ENCODE measurements at regions not wholly inside any gene's neighbourhood (a gene's known extent, or its start where the extent isn't known, plus 50 kb on each side); places are given as distances from the start of the nearest gene placed in this dataset.

DNA sequence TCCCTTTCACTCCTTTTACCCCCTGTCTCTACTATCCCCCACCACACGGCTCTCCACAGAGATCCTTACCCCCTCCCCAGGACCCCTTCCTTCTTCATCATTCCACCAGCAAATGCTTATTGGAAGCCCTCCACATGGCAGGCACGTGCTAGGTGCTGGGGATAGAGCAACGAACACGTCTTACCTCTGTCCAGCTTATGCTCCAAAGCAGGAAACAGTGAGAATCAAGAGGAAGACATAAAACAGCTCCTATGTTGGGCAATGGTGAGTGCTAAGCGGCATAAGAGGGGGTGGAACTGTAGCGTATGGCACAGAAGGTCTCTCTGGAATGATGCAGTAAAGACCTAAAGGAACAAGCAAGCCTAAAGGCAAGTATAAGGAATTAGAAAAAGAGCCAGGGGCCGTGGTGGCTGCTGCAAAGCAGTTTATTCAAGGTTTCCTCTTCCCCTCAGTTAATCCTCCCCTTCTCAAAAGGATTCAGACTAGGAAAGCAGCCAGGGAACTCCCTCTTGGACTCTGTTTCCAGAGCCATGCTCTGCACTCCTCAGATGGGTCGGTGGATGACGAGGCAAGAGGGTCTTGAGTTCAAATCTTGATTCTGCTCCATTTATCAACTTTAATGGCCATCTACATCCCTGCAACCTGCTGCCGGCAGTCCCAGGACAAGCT, 289.4 kb downstream of the FOXO1 start:
- TF ChIP-seq, protein P1, sequence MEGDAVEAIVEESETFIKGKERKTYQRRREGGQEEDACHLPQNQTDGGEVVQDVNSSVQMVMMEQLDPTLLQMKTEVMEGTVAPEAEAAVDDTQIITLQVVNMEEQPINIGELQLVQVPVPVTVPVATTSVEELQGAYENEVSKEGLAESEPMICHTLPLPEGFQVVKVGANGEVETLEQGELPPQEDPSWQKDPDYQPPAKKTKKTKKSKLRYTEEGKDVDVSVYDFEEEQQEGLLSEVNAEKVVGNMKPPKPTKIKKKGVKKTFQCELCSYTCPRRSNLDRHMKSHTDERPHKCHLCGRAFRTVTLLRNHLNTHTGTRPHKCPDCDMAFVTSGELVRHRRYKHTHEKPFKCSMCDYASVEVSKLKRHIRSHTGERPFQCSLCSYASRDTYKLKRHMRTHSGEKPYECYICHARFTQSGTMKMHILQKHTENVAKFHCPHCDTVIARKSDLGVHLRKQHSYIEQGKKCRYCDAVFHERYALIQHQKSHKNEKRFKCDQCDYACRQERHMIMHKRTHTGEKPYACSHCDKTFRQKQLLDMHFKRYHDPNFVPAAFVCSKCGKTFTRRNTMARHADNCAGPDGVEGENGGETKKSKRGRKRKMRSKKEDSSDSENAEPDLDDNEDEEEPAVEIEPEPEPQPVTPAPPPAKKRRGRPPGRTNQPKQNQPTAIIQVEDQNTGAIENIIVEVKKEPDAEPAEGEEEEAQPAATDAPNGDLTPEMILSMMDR (IDR thresholded peaks at IDR 0.05; ENCODE audit: insufficient read depth, low read depth, low read length, missing control alignments), result no peak
- no peak for DNase-seq (ENCODE audit: low read depth)
- H3K4me3 ChIP-seq (ENCODE audit: low read depth, low read length), result no peak overlapping the region

DNA sequence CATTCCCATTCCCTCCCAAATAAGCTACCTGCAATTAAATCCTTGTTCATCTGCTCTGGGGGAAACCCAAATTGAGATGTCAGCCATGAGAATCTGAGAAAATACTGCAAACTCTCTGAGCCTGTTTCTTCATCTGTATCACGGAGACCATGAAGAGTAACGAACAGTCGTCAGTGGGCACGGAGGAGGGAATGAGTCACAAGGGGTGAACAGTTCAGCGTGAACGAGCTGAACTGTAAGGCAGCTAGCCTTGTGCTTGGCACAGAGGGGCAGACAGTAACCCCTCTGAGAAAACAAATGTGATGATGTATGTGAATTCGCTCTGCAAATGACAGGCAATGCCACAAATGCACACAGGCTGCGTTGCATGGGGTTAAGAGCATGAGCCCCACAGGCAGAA, 288.7 kb downstream of the FOXO1 start:
- H3K4me3 ChIP-seq (ENCODE audit: low read depth, low read length), result no peak overlapping the region
- no peak for DNase-seq (ENCODE audit: low read depth)
- TF ChIP-seq, protein P1 (IDR thresholded peaks at IDR 0.05; ENCODE audit: insufficient read depth, low read depth, low read length, missing control alignments), result no peak

DNA sequence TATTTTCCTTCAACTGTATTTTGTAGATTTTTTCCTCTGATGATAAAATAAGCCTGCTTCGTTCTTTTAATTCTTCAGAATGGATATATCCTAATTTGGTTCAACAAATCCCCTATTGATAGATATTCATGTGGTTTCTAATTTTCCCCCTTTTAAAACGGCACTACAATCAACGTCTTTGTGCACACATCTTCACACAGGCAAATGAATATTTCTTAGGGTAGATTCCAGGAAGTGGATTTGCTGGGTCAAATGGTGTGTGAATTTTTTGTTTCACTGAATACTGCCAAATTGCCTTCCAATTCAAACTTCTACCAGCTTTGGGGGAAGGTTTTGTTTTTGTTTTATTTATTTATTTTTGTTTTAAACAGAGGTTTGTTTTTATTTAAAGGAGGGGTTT, 287.2 kb downstream of the FOXO1 start:
- TF ChIP-seq, protein P1 (IDR thresholded peaks at IDR 0.05; ENCODE audit: insufficient read depth, low read depth, low read length, missing control alignments), result no peak
- no peak overlapping the region for H3K4me3 ChIP-seq (ENCODE audit: low read depth, low read length)
- no peak for DNase-seq (ENCODE audit: low read depth)

DNA sequence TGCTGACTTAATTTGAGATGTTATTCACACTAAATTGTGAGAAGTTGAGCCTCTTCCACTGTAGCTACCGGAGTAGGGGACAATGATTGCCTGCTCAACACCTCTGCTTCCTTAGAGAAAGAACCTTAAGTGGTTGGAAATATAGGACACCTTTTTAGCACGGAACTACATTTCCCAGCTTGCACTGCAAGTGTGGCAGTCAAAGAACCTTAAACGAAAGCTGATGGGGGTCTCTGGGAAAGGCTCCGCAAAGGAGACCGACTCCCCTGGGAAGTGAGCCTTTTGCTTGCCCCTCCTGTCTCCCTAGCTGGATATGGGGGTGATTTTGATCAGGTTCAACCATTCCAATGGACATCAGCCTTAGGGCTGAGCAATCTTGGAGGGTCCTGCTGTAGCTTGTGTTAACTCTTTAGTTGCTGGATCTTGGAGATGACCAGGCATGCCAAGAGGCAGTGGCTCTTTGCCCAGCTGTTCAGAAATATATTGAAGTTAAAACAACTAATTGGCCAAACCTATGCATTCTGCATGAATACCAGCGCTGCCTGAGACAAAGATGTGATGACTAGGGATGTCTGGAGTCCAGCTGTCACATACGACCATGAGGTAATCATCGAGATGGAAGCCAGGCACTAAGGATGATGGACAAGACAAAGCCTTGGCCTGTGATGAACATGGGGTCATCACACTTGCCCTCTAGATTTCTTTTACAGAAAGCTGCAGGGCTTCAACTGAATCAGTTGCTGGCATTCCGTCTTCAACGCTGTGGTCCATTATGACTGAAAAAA, 286.5 kb downstream of the FOXO1 start:
- TF ChIP-seq, protein P1 (IDR thresholded peaks at IDR 0.05; ENCODE audit: insufficient read depth, low read depth, low read length, missing control alignments), result no peak
- H3K4me3 ChIP-seq (ENCODE audit: low read depth, low read length), result no peak overlapping the region
- DNase-seq (ENCODE audit: low read depth), result no peak

DNA sequence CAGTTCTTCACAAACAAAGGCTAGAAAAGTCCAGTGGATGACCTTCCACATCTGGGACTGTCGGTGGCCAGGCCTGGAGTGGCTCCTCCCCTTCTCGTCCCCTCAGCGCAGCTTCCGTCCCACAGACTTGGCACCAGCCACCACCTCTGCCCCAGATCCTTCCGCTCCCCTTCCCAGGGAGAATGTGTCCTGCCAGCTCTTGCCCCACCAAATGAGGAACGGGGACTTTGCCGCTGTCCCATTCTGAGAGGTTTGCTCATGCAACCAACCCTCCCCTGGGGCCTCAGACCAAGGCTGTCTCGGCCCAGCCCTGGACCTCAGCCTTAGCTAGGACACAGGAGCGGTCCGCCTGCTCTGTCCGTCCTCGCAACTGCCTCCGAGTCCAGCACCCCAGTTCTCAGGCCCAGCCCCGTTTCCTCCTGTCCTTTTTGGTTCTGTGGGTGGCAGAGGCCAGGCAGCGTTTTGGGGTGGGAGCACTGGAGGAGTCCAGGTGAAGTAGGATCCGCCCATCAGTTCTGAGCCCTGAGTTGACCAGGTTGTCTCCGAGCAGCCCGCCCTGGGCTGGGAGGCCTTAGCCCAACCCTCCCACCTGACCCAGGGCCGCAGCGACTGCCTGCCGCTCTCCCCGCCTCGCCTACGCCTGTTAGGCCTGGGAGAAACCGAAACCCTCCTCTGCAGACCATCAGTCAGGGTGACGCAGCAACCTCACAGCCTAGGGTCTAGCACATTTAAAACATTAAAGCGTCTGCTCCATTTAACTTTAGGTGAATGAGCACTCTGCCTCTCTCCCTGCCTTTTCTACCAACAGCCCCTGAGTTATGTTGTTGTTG, 284.3 kb downstream of the FOXO1 start:
- DNase-seq (ENCODE audit: low read depth), result no peak
- TF ChIP-seq, protein P1 (IDR thresholded peaks at IDR 0.05; ENCODE audit: insufficient read depth, low read depth, low read length, missing control alignments), result no peak
- no peak overlapping the region for H3K4me3 ChIP-seq (ENCODE audit: low read depth, low read length)

DNA sequence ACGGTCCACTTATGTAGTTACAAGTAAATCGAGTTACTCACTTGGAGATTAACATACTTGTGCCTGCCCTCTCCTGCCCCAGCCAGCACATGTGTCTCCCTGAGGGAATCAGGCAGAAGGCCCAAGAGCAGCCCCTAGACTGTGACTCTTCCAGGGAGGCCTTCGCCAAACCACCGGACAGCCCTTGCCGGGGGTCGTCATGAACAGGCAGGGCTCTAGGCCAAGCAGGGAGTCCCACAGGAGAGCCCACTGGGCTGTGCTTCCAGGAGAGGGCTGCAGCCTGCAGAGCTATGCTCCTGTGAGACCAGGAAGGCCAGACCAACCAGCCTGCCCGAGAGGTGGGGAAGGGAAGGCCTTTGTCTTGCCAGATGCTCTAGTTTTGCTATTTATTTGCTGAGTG, 283.3 kb downstream of the FOXO1 start:
- H3K4me3 ChIP-seq (ENCODE audit: low read depth, low read length), result no peak overlapping the region
- no peak for DNase-seq (ENCODE audit: low read depth)
- TF ChIP-seq, protein P1 (IDR thresholded peaks at IDR 0.05; ENCODE audit: insufficient read depth, low read depth, low read length, missing control alignments), result no peak
